ENCODE measurements at regions not wholly inside any gene's neighbourhood (a gene's known extent, or its start where the extent isn't known, plus 50 kb on each side); places are given as distances from the start of the nearest gene placed in this dataset.
A peak's percentile ranks its signal among the peaks of the same experiment; 100 is the strongest.

- TF ChIP-seq, protein P1, sequence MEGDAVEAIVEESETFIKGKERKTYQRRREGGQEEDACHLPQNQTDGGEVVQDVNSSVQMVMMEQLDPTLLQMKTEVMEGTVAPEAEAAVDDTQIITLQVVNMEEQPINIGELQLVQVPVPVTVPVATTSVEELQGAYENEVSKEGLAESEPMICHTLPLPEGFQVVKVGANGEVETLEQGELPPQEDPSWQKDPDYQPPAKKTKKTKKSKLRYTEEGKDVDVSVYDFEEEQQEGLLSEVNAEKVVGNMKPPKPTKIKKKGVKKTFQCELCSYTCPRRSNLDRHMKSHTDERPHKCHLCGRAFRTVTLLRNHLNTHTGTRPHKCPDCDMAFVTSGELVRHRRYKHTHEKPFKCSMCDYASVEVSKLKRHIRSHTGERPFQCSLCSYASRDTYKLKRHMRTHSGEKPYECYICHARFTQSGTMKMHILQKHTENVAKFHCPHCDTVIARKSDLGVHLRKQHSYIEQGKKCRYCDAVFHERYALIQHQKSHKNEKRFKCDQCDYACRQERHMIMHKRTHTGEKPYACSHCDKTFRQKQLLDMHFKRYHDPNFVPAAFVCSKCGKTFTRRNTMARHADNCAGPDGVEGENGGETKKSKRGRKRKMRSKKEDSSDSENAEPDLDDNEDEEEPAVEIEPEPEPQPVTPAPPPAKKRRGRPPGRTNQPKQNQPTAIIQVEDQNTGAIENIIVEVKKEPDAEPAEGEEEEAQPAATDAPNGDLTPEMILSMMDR (IDR thresholded peaks at IDR 0.05; ENCODE audit: extremely low read depth in 1 of 2, insufficient read depth in 1 of 2, low read depth in 1 of 2, low read length in 2 of 2) = peak; percentile 35 to 36
- TF ChIP-seq, protein P2, sequence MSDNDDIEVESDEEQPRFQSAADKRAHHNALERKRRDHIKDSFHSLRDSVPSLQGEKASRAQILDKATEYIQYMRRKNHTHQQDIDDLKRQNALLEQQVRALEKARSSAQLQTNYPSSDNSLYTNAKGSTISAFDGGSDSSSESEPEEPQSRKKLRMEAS (IDR thresholded peaks at IDR 0.05; ENCODE audit: insufficient read depth, insufficient read length) = no peak
- TF ChIP-seq POLR2A (IDR thresholded peaks at IDR 0.05; ENCODE audit: low read depth, low read length) = no peak
- no peak for TF ChIP-seq EZH2 (IDR thresholded peaks at IDR 0.05; ENCODE audit: borderline replicate concordance, low read depth, low read length, severe bottlenecking)
- TF ChIP-seq POLR2AphosphoS5 (IDR thresholded peaks at IDR 0.05; ENCODE audit: insufficient read depth, low read depth, low read length) = no peak
- no peak for TF ChIP-seq JUN (IDR thresholded peaks at IDR 0.05; ENCODE audit: borderline replicate concordance, insufficient read depth, insufficient read length, low read depth)
- TF ChIP-seq MYC (IDR thresholded peaks at IDR 0.05; ENCODE audit: low read depth, low read length) = no peak
- TF ChIP-seq FOS (IDR thresholded peaks at IDR 0.05; ENCODE audit: borderline replicate concordance, insufficient read depth, low read length) = no peak
Observed at GRCh38 chr9:87324613-87325194, 173.0 kb upstream of the DAPK1 start.

Data from endothelial cell of umbilical vein (primary cell).